HG03571 (cell line): ENCODE measurements at regions not wholly inside any gene's neighbourhood (a gene's known extent, or its start where the extent isn't known, plus 50 kb on each side); places are given as distances from the start of the nearest gene placed in this dataset.

Experiments used
- ATAC-seq: cut with Tn5 transposase; IDR thresholded peaks from one replicate; pipeline ENCODE4 v1.9.1; 2021; ENCODE audit not compliant: unreplicated experiment

DNA sequence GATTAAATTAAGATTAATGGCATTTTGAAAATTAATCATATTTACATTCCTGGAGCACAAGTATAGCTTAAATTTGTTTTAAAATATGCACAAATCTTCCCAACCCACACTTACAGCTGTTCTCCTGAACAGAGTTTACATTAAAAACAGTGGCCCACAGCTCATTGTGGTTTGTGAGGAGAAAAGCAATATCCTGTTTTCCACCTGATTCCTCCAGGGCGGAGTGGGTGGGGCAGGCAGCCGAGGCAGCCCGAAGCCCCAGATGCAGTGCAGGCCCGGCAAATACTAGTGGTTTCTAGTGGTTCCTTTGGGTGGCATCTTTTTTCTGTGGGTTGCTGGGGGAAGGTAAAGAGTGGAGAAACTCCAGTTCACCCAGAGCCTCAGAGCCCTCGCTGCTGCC is 280.8 kb downstream of the ARHGAP12 start:
- ATAC-seq = no peak

- ATAC-seq = no peak
Observed at GRCh38 chr10:31646519-31646918, 282.1 kb downstream of the ARHGAP12 start.

DNA sequence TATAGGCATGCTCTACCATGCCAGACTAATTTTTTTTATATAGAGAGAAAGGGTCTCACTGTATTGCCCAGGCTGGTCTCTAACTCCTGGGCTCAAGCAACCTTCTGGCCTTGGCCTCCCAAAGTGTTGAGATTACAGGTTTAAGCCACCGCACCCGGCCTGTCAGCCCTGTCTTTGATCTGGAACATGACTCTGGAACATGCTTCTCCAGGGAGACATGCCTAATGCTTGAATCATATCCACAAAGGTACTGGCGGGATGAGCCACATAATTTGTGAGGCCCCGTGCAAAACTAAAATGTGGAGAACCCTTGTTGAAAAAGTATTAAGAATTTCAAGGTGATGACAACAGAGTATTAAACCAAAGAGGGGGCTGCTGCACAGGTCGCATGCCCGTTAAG is 282.8 kb downstream of the ARHGAP12 start:
- ATAC-seq = no peak

DNA sequence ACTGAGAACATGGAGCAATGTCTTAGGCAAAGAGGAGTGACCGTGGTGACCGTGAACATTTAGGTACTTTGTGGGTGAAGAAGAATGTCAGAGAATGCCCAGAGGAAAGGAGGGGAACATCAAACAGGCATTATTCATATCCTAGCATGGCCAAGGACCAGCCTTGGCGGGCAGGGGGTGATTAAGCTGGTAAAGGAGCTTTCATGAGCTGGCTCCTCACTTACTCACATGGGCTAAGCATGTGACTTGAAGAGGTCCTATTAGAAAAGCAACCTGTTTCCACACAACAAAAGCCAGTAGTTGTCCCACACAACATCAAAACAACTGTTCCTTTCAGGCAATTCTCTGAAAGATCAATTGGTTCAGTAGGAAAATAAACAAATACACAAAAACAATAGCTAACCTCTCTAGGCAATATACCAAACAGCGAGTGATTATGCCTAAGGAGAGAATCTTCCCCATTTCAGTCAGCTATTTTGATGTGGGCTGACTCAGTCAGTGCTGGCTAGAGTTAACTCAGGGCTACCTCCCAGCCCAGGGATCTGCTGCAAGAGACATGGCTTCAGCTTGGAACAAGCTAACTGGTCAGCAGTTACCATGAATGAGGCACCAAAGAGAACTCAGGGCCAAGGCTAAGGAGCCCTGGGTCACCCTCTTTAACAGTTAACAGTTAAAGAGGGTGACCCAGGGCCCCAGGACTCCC is 283.5 kb downstream of the ARHGAP12 start:
- ATAC-seq = no peak

- ATAC-seq = no peak
Observed at GRCh38 chr10:31642281-31642680, 286.4 kb downstream of the ARHGAP12 start.

- ATAC-seq = no peak
Observed at GRCh38 chr10:31635415-31636065, 293.1 kb downstream of the ARHGAP12 start.

GRCh38 chr10:31635009-31635408 is 293.6 kb downstream of the ARHGAP12 start:
- ATAC-seq = no peak

DNA sequence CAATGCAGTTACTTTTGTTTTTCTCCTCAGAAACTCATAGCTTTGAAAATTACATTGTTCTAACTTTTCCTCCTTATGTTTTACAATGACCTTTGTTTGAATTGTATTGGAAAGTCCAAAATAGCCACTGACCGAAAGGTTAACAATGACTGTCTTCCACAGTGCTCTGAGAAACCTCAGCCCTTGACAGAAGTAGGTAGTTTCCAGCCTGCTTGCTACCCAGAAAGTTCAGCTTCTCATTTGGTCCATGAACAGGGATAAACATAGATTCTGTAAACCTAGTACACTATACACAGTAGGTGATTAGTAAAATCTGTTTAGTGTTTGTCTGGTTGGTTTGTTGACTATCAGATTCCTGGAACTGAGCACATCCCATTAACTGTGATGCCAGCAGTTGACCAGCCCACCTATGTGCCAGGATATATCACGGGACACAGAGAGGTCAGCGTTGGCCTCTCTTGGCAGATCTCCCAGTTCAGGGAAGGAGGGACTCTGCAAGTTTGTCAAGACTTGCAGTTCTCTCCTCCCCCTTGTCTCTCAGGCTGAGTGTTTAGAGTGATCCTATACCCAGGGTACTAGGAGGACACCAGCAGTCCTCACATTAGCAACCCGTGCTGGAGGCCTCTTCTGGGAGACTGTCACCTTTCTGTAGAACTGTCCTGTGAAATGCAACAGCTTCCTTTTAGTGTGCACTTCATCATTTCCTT is 297.6 kb downstream of the ARHGAP12 start:
- no peak for ATAC-seq

DNA sequence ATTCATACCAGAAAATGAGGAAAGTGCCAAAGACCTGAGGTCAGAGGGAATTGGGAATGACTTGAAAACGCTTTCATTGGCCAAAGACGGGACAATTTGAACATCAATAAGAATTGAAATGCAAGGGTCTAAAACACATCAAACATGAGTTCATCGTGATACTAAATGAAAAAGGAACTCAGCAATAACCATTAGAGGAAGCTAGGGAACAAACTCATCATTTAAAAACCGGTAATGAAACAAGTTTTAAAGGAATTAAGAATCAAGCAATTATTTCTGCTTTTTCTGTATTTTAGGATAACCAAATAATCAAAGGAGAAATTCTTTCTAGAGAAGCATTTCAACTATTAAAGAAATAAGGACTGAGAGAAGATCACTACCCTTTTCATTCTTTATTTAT is 303.1 kb downstream of the ARHGAP12 start:
- no peak for ATAC-seq

GRCh38 chr10:31624611-31625010 is 304.0 kb downstream of the ARHGAP12 start:
- ATAC-seq = no peak

- ATAC-seq = no peak
Observed at GRCh38 chr10:31623947-31624346, 304.7 kb downstream of the ARHGAP12 start.

GRCh38 chr10:31623466-31623865 is 304.4 kb downstream of the ZEB1 start:
- no peak for ATAC-seq

DNA sequence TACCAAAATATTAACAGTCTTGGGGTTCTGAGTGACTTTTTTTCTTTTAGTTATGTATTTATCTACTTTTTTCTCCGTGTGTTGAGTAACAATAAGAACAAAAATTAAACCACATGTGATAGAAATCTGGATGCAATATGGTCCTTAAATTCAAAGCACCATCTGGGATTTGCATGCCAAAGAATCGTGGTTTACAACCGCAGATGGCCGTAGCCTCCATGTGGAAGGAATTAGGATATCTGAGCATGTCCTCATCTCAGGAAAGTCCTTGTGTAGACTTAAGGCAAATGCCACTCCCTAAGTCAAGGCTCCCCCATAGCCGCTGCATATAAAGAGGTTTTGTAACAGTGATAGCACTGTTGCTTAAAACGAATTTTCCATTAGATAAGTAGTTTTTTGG is 304.0 kb downstream of the ZEB1 start:
- no peak for ATAC-seq

DNA sequence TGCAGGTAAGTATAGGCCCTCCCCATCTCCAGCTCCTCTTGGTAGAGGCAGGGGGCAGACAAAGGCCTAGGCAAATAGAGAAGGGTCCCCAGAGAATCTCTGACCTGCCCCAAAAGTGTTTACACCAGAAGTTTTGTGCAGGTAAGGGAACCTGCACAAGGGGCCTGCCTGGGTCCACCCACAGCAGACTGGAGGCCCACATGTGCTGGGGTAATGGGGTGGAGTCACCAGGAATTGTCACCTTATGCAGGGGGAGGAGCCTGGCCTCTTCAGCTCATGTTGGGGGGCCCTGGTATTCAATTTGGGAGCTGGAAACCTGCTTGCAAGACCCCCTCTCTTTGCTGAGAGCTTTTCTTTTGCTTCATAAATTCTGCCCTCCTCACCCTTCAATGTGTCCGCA is 302.7 kb downstream of the ZEB1 start:
- no peak for ATAC-seq

GRCh38 chr10:31620226-31621151 is 301.5 kb downstream of the ZEB1 start:
- ATAC-seq = no peak

- no peak for ATAC-seq
Observed at GRCh38 chr10:31619531-31620061, 300.6 kb downstream of the ZEB1 start.

GRCh38 chr10:31618541-31619291 is 299.7 kb downstream of the ZEB1 start:
- ATAC-seq = no peak

- no peak for ATAC-seq
Observed at GRCh38 chr10:31617757-31618156, 298.7 kb downstream of the ZEB1 start.

- no peak for ATAC-seq
Observed at GRCh38 chr10:31617133-31617532, 298.1 kb downstream of the ZEB1 start.

GRCh38 chr10:31615129-31615528 is 296.1 kb downstream of the ZEB1 start:
- no peak for ATAC-seq
